GM23338 (cell line): ENCODE measurements at regions not wholly inside any gene's neighbourhood (a gene's known extent, or its start where the extent isn't known, plus 50 kb on each side); places are given as distances from the start of the nearest gene placed in this dataset.
A peak's percentile ranks its signal among the peaks of the same experiment; 100 is the strongest.

ENCODE experiments used
- ATAC-seq: fragments of 200-7000 bp; cut with Tn5 transposase; 3 replicates; pipeline ENCODE4 v1.9.1; 2020
- DNase-seq: peaks from one replicate; pipeline ENCODE4 v3.0.0-alpha.2; 2015; ENCODE audit warnings: low spot score
- H2AFZ ChIP-seq: fragments of 200-600 bp; sonication (generic); 2 replicates; pipeline ENCODE4 v1.8.0; 2016; ENCODE audit warnings: antibody characterized with exemption, mild to moderate bottlenecking, moderate library complexity
- H3F3A ChIP-seq: fragments of 200-600 bp; sonication (generic); replicated peaks from 2 replicates; pipeline ENCODE4 v1.8.0; 2017; ENCODE audit warnings: antibody characterized with exemption, mixed run types, low read depth
- H3K27ac ChIP-seq: fragments of 200-600 bp; sonication (generic); 2 replicates; pipeline ENCODE4 v1.6.1; 2016; ENCODE audit warnings: low read depth
- H3K27me3 ChIP-seq: fragments of 200-600 bp; sonication (generic); 2 replicates; pipeline ENCODE4 v1.8.0; 2016; ENCODE audit warnings: mild to moderate bottlenecking, mixed run types, moderate library complexity; ENCODE audit not compliant: insufficient read depth
- H3K36me3 ChIP-seq: fragments of 200-600 bp; sonication (generic); 2 replicates; pipeline ENCODE4 v1.8.0; 2016; ENCODE audit warnings: mild to moderate bottlenecking; ENCODE audit not compliant: insufficient read depth
- H3K4me1 ChIP-seq: fragments of 200-600 bp; sonication (generic); 2 replicates; pipeline ENCODE4 v1.8.0; 2016; ENCODE audit warnings: mild to moderate bottlenecking, moderate library complexity; ENCODE audit not compliant: insufficient read depth
- H3K4me2 ChIP-seq: fragments of 200-600 bp; sonication (generic); 2 replicates; pipeline ENCODE4 v1.7.1; 2017; ENCODE audit warnings: mixed run types
- H3K4me3 ChIP-seq: fragments of 200-600 bp; sonication (generic); 2 replicates; pipeline ENCODE4 v1.6.1; 2016; ENCODE audit warnings: mixed run types
- H3K79me2 ChIP-seq: fragments of 200-600 bp; sonication (generic); replicated peaks from 2 replicates; pipeline ENCODE4 v1.8.0; 2017; ENCODE audit warnings: mild to moderate bottlenecking; ENCODE audit not compliant: insufficient read depth
- H3K9me2 ChIP-seq: fragments of 200-600 bp; sonication (generic); 2 replicates; pipeline ENCODE4 v1.8.0; 2017; ENCODE audit not compliant: insufficient read depth
- H4K20me1 ChIP-seq: fragments of 200-600 bp; sonication (generic); replicated peaks from 2 replicates; pipeline ENCODE4 v1.8.0; 2017; ENCODE audit warnings: mild to moderate bottlenecking; ENCODE audit not compliant: insufficient read depth
- H3K27ac Mint-ChIP-seq: 2 replicates; pipeline ENCODE4 v1.8.0; 2020; ENCODE audit warnings: inconsistent platforms, mild to moderate bottlenecking, moderate library complexity, mixed read lengths
- H3K27me3 Mint-ChIP-seq: 3 replicates; pipeline ENCODE4 v1.8.0; 2022; ENCODE audit warnings: low read depth, mild to moderate bottlenecking, moderate library complexity, mixed read lengths, inconsistent platforms; ENCODE audit not compliant: insufficient read depth, poor library complexity
- H3K36me3 Mint-ChIP-seq: 3 replicates; pipeline ENCODE4 v1.8.0; 2021; ENCODE audit warnings: low read depth, mild to moderate bottlenecking, inconsistent platforms, moderate library complexity, mixed read lengths
- H3K4me1 Mint-ChIP-seq: 3 replicates; pipeline ENCODE4 v1.8.0; 2020; ENCODE audit warnings: mild to moderate bottlenecking, inconsistent platforms, mixed read lengths
- H3K4me3 Mint-ChIP-seq: 3 replicates; pipeline ENCODE4 v1.8.0; 2021; ENCODE audit warnings: moderate library complexity, mild to moderate bottlenecking, inconsistent platforms, mixed read lengths
- H3K9me3 Mint-ChIP-seq: 3 replicates; pipeline ENCODE4 v1.8.0; 2020; ENCODE audit warnings: moderate library complexity, mild to moderate bottlenecking, inconsistent platforms, mixed read lengths
- CTCF ChIP-seq, 2 experiments: fragments of 200-600 bp in 1 of 2; sonication (generic) in 1 of 2; conservative IDR thresholded peaks; 2 replicates each; pipeline versions ENCODE4 v1.5.1 to v1.6.1; 2016 to 2017; ENCODE audit warnings: antibody characterized with exemption in 2 of 2, low read depth in 2 of 2, mild to moderate bottlenecking in 2 of 2, moderate library complexity in 1 of 2
- EZH2 ChIP-seq: fragments of 200-600 bp; sonication (generic); IDR thresholded peaks from one replicate; pipeline ENCODE4 v1.8.0; 2017; ENCODE audit warnings: antibody characterized with exemption, mild to moderate bottlenecking, low read depth; ENCODE audit not compliant: unreplicated experiment
- EZH2phosphoT487 ChIP-seq: fragments of 200-600 bp; sonication (generic); IDR thresholded peaks from one replicate; pipeline ENCODE4 v1.8.1; 2018; ENCODE audit warnings: antibody characterized with exemption; ENCODE audit not compliant: unreplicated experiment
- NANOG ChIP-seq: IDR thresholded peaks from 2 replicates; pipeline ENCODE4 v1.6.1; 2016; ENCODE audit warnings: antibody characterized with exemption, borderline replicate concordance
- POLR2AphosphoS5 ChIP-seq: IDR thresholded peaks from 2 replicates; pipeline ENCODE4 v1.6.1; 2016; ENCODE audit warnings: antibody characterized with exemption, low read depth
- STAT1 ChIP-seq: IDR thresholded peaks from one replicate; pipeline ENCODE4 v1.6.1; 2016; ENCODE audit warnings: antibody characterized with exemption; ENCODE audit not compliant: unreplicated experiment
- ZNF114 ChIP-seq: fragments of 250-450 bp; sonication (Bioruptor Pico); IDR thresholded peaks from 2 replicates; pipeline ENCODE4 v1.5.0; 2020; ENCODE audit warnings: mild to moderate bottlenecking, moderate library complexity
- ZNF331 ChIP-seq: fragments of 250-450 bp; sonication (Bioruptor Pico); IDR thresholded peaks from 2 replicates; pipeline ENCODE4 v1.5.0; 2020; ENCODE audit warnings: low read depth, mild to moderate bottlenecking, moderate library complexity
- TF ChIP-seq, protein P1 (sequence below): IDR thresholded peaks from one replicate; pipeline ENCODE4 v1.6.1; 2018; ENCODE audit warnings: antibody characterized with exemption; ENCODE audit not compliant: unreplicated experiment
- TF ChIP-seq, protein P2 (sequence below): IDR thresholded peaks from 2 replicates; pipeline ENCODE4 v1.6.1; 2016; ENCODE audit warnings: antibody characterized with exemption

DNA sequence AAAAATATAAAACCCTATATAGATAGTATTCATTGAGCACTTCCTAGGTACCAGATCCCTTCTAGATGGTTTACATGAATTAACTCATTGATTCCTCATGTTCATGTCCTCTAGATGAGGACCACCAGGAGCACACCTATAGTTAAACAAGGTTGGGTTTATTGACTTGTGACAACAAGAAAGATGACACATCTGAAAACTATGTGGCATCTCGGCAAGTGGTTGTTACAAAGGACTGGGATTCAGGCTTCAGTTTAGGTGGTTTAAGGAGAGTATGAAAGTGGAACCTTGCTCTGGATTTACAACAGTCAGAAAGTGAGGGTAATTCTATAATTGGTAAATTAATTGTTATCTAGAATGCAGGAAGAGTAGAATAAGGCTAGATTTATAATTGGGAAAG, 99.0 kb upstream of the PHF14 start (continued):
- TF ChIP-seq CTCF (conservative IDR thresholded peaks at IDR 0.05; ENCODE audit: low read depth in 2 of 2) = no peak

- H3K27me3 Mint-ChIP-seq = peaks cover 3% of the 10 kb centered on the region
- H3K36me3 Mint-ChIP-seq = no peaks in the 10 kb centered on the region
- DNase-seq = no peak
- H3K27me3 ChIP-seq = no peaks in the 10 kb centered on the region
- no peak for TF ChIP-seq STAT1
- TF ChIP-seq POLR2AphosphoS5 = no peak
- TF ChIP-seq EZH2 = no peak
- no peak for TF ChIP-seq ZNF114 (CRISPR knock-in tag)
- TF ChIP-seq CTCF (conservative IDR thresholded peaks at IDR 0.05; ENCODE audit: low read depth in 2 of 2) = no peak
- H3F3A ChIP-seq = no peaks in the 10 kb centered on the region
- peaks cover 9% of the 10 kb centered on the region; the same call in 2 of the 3 replicates for H3K9me3 Mint-ChIP-seq
- ATAC-seq = no peak
- H3K27ac ChIP-seq = no peak overlapping the region
- H3K36me3 ChIP-seq = no peaks in the 10 kb centered on the region
- H3K4me3 ChIP-seq = no peak overlapping the region
- no peak overlapping the region for H3K4me2 ChIP-seq
- H3K4me1 ChIP-seq = no peaks in the 10 kb centered on the region
- H3K4me3 Mint-ChIP-seq = no peak overlapping the region
- H3K9me2 ChIP-seq = no peaks in the 10 kb centered on the region
- no peaks in the 10 kb centered on the region for H3K4me1 Mint-ChIP-seq
- no peak overlapping the region for H3K27ac Mint-ChIP-seq
- no peaks in the 10 kb centered on the region for H3K79me2 ChIP-seq
- no peaks in the 10 kb centered on the region for H4K20me1 ChIP-seq
- H2AFZ ChIP-seq = peak overlapping the region; percentile 72; the same call in 1 of the 2 replicates
These were observed 98.6 kb upstream of the PHF14 start for GRCh38 chr7:10875080-10875479.

DNA sequence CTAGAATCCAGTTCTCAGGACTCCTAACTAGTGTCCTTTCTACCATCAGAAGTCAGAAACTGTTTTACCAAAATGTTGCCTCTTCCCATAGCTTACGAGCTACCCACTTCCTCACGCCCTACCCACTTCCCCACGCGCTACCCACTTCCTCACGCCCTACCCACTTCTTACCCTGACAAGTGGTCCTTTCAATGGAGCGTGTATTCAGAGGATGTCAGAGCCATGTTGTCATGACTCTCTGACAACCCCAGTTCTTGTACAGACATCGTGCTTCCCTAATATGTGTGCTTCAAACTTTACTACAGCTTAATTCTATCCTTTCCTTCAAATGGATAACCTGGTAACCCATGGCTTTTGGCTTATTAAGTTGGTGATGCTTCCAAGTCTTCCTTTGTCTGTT, 84.8 kb upstream of the PHF14 start:
- no peaks in the 10 kb centered on the region for H3K9me3 Mint-ChIP-seq
- H2AFZ ChIP-seq = peak overlapping the region; percentile 14; the same call in 1 of the 2 replicates
- H3K4me3 ChIP-seq = no peak overlapping the region
- no peaks in the 10 kb centered on the region for H3K9me2 ChIP-seq
- H3K36me3 Mint-ChIP-seq = no peaks in the 10 kb centered on the region
- no peaks in the 10 kb centered on the region for H3K36me3 ChIP-seq
- H3K4me2 ChIP-seq = no peak overlapping the region
- peaks cover 2% of the 10 kb centered on the region for H3K27me3 Mint-ChIP-seq
- no peaks in the 10 kb centered on the region for H3K79me2 ChIP-seq
- no peaks in the 10 kb centered on the region for H3K27me3 ChIP-seq
- no peak overlapping the region for H3K27ac ChIP-seq
- 0 out of 3 replicates have a peak, but pooled peaks cover 5% of the 10 kb centered on the region for H3K4me1 Mint-ChIP-seq
- DNase-seq (no peak), ATAC-seq (no peak)
- no peaks in the 10 kb centered on the region for H4K20me1 ChIP-seq
- H3F3A ChIP-seq = no peaks in the 10 kb centered on the region
- no peaks in the 10 kb centered on the region for H3K4me1 ChIP-seq
- no peak overlapping the region for H3K27ac Mint-ChIP-seq
- no peak overlapping the region for H3K4me3 Mint-ChIP-seq
- TF ChIP-seq CTCF (conservative IDR thresholded peaks at IDR 0.05; ENCODE audit: low read depth in 2 of 2) (no peak), EZH2 (no peak), ZNF331 (no peak), EZH2phosphoT487 (no peak), ZNF114 (CRISPR knock-in tag) (no peak), NANOG (no peak)
- TF ChIP-seq, protein P1, sequence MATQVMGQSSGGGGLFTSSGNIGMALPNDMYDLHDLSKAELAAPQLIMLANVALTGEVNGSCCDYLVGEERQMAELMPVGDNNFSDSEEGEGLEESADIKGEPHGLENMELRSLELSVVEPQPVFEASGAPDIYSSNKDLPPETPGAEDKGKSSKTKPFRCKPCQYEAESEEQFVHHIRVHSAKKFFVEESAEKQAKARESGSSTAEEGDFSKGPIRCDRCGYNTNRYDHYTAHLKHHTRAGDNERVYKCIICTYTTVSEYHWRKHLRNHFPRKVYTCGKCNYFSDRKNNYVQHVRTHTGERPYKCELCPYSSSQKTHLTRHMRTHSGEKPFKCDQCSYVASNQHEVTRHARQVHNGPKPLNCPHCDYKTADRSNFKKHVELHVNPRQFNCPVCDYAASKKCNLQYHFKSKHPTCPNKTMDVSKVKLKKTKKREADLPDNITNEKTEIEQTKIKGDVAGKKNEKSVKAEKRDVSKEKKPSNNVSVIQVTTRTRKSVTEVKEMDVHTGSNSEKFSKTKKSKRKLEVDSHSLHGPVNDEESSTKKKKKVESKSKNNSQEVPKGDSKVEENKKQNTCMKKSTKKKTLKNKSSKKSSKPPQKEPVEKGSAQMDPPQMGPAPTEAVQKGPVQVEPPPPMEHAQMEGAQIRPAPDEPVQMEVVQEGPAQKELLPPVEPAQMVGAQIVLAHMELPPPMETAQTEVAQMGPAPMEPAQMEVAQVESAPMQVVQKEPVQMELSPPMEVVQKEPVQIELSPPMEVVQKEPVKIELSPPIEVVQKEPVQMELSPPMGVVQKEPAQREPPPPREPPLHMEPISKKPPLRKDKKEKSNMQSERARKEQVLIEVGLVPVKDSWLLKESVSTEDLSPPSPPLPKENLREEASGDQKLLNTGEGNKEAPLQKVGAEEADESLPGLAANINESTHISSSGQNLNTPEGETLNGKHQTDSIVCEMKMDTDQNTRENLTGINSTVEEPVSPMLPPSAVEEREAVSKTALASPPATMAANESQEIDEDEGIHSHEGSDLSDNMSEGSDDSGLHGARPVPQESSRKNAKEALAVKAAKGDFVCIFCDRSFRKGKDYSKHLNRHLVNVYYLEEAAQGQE = no peak
- TF ChIP-seq, protein P2, sequence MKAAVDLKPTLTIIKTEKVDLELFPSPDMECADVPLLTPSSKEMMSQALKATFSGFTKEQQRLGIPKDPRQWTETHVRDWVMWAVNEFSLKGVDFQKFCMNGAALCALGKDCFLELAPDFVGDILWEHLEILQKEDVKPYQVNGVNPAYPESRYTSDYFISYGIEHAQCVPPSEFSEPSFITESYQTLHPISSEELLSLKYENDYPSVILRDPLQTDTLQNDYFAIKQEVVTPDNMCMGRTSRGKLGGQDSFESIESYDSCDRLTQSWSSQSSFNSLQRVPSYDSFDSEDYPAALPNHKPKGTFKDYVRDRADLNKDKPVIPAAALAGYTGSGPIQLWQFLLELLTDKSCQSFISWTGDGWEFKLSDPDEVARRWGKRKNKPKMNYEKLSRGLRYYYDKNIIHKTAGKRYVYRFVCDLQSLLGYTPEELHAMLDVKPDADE = no peak
